BJ (cell line): ENCODE measurements at regions not wholly inside any gene's neighbourhood (a gene's known extent, or its start where the extent isn't known, plus 50 kb on each side); places are given as distances from the start of the nearest gene placed in this dataset.

Source experiments
- CTCF ChIA-PET: fragments of 350-600 bp; formaldehyde crosslinking; extraction: SDS; loops from one replicate; lab custom pipeline; 2021; ENCODE audit warnings: antibody characterized with exemption, inconsistent platforms; lab: Yijun Ruan, JAX
- POLR2A ChIA-PET: fragments of 300-600 bp; sonication (Branson Sonifier 250); formaldehyde crosslinking; extraction: SDS; loops from one replicate; lab custom pipeline; 2021; ENCODE audit warnings: antibody characterized with exemption; lab: Charles Lee
- DNase-seq: peaks from one replicate; pipeline ENCODE4 v3.0.0-alpha.2; 2011; ENCODE audit warnings: low read depth
- H3K27me3 ChIP-seq: 2 replicates; pipeline ENCODE4 v1.6.0; 2011; ENCODE audit warnings: low read length; ENCODE audit not compliant: control insufficient read depth, insufficient read depth
- H3K36me3 ChIP-seq: 2 replicates; pipeline ENCODE4 v1.5.1; 2011; ENCODE audit warnings: low read length; ENCODE audit not compliant: control insufficient read depth, insufficient read depth
- H3K4me3 ChIP-seq: 2 replicates; pipeline ENCODE4 v1.5.1; 2011; ENCODE audit warnings: low read depth, mild to moderate bottlenecking, control low read depth, low read length
- TF ChIP-seq, protein P1 (sequence below): IDR thresholded peaks from 2 replicates; pipeline ENCODE4 v1.5.1; 2011; ENCODE audit warnings: low read depth, mild to moderate bottlenecking, control low read depth, inconsistent platforms, low read length, moderate library complexity; ENCODE audit not compliant: insufficient read depth

DNA sequence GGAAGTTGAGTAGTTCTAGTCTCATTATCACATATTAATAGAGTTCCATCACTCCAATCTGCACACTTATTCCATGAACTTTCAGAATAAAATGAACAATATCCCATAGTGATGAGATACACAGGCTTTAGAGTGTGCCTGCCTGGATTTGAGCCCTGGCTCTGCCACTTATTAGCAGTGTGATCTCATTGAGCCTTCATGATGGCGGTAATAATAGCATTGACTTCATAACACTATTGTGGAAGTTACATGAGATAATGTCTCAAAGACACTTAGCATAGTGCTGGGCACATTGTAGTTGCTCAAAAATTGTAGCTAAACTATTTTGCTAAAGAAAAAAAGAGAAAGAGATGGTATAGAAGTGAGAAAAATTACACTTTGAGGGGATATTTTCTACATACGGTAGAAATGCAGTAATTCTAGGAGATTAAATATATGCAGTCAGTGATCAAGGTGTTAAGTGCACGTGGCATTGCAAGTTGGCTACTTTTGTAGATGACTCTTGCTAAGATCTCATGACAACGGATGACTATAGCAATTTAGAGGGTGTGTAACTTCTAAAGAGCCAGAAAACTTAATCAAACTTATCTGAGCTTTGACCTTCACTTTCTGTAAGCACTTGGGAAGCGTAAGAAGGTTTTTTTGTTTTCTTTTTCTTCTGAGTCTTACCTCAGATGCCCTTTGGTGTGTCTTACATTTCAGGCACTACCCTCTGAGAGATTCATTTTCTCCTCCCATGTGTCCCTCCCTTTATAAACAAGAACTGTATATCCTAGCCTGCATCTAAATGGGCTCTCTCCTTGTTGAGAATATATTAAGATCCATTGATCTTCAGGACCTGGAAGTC, 380.6 kb upstream of the NR3C2 start:
- DNase-seq: no peak
- H3K27me3 ChIP-seq: no peaks in the 10 kb centered on the region
- POLR2A ChIA-PET: no interaction called here
- CTCF ChIA-PET: no interaction called here
- H3K4me3 ChIP-seq: no peak overlapping the region
- TF ChIP-seq, protein P1, sequence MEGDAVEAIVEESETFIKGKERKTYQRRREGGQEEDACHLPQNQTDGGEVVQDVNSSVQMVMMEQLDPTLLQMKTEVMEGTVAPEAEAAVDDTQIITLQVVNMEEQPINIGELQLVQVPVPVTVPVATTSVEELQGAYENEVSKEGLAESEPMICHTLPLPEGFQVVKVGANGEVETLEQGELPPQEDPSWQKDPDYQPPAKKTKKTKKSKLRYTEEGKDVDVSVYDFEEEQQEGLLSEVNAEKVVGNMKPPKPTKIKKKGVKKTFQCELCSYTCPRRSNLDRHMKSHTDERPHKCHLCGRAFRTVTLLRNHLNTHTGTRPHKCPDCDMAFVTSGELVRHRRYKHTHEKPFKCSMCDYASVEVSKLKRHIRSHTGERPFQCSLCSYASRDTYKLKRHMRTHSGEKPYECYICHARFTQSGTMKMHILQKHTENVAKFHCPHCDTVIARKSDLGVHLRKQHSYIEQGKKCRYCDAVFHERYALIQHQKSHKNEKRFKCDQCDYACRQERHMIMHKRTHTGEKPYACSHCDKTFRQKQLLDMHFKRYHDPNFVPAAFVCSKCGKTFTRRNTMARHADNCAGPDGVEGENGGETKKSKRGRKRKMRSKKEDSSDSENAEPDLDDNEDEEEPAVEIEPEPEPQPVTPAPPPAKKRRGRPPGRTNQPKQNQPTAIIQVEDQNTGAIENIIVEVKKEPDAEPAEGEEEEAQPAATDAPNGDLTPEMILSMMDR: no peak
- no peaks in the 10 kb centered on the region for H3K36me3 ChIP-seq

- no peak for DNase-seq
- CTCF ChIA-PET: no interaction called here
- POLR2A ChIA-PET: no interaction called here
- Histone ChIP-seq H3K27me3 (no peaks in the 10 kb centered on the region), H3K4me3 (no peak overlapping the region), H3K36me3 (no peaks in the 10 kb centered on the region)
- TF ChIP-seq, protein P1: no peak
Observed at GRCh38 chr4:148814030-148814429, 371.8 kb upstream of the NR3C2 start.

DNA sequence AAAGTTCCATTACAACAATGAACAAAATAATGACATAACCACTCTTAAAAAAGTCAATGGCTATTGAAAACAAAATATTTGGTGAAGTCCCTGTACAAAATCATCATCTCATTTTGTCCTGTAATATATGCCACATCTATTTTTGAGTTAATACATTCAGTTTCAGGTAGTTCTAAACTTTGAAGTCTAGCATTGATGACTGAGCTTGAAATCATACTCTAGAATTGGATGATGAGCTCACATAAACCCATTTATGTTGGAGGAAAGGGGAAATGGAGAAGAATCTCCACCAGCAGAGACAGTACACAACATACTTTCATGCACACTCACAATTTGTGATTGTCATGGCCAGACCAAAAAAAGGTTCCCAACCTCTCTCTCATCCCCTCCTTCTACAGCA, 371.1 kb upstream of the NR3C2 start:
- no peak for DNase-seq
- Histone ChIP-seq H3K27me3 (no peaks in the 10 kb centered on the region), H3K4me3 (no peak overlapping the region), H3K36me3 (no peaks in the 10 kb centered on the region)
- TF ChIP-seq, protein P1: no peak
- ChIA-PET POLR2A (no interaction called here), CTCF (no interaction called here)

- DNase-seq: no peak
- no peaks in the 10 kb centered on the region for H3K27me3 ChIP-seq
- no peak overlapping the region for H3K4me3 ChIP-seq
- ChIA-PET CTCF (no interaction called here), POLR2A (no interaction called here)
- TF ChIP-seq, protein P1: no peak
- no peaks in the 10 kb centered on the region for H3K36me3 ChIP-seq
Observed at GRCh38 chr4:148812101-148812500, 369.9 kb upstream of the NR3C2 start.

DNA sequence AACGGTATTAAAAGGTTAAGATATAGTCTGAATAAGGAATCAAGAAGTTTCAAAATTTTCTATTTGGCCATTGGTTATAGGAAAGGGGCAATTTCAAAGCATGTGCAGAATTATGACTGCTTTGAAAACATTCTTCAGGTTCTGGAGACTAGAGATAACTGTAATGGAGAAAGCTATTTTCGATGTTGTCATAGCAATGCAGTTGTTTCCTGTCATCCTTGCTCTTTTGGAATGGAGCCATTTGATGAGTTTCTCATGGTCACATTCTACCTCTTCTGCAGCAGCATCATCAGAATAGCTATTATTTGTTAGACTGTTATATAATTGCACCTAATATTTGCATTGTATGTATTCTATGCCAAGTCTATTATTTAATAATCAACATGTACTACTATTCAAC, 368.2 kb upstream of the NR3C2 start:
- no peaks in the 10 kb centered on the region for H3K36me3 ChIP-seq
- DNase-seq: no peak
- no peak overlapping the region for H3K4me3 ChIP-seq
- TF ChIP-seq, protein P1: no peak
- ChIA-PET CTCF (no interaction called here), POLR2A (no interaction called here)
- no peaks in the 10 kb centered on the region for H3K27me3 ChIP-seq
